ENCODE measurements at regions not wholly inside any gene's neighbourhood (a gene's known extent, or its start where the extent isn't known, plus 50 kb on each side); places are given as distances from the start of the nearest gene placed in this dataset. TPM values are rescaled to one million over a fixed set of nuclear protein-coding genes. Genes with fewer than 3 reads are reported as not detected.

- ATAC-seq (ENCODE audit: low FRiP score) (no peak), DNase-seq (ENCODE audit: low spot score) (no peak)
- TF ChIP-seq CTCF (IDR thresholded peaks at IDR 0.05): no peak
These were observed 62.5 kb upstream of the SOX5 start for GRCh38 chr12:24011927-24012507.

GRCh38 chr12:24008166-24008565 is 58.7 kb upstream of the SOX5 start:
- DNase-seq (ENCODE audit: low spot score) (no peak), ATAC-seq (ENCODE audit: low FRiP score) (no peak)
- no peak for TF ChIP-seq CTCF (IDR thresholded peaks at IDR 0.05)

Small RNAs in the stretch of these regions (small RNA-seq; reads per million reads assigned to genes)
- gene MIR920 (not detected), gene RN7SL38P (not detected)

All from omental fat pad (tissue), 3 donors.